SK-N-MC (cell line): ENCODE measurements at regions not wholly inside any gene's neighbourhood (a gene's known extent, or its start where the extent isn't known, plus 50 kb on each side); places are given as distances from the start of the nearest gene placed in this dataset.

Experiments used
- EZH2 ChIP-seq: fragments of 200-600 bp; sonication (generic); IDR thresholded peaks from one replicate; pipeline ENCODE4 v1.6.1; 2017; ENCODE audit warnings: antibody characterized with exemption
- FOXP2 ChIP-seq: optimal IDR thresholded peaks from 2 replicates; pipeline ENCODE3; 2011; ENCODE audit warnings: mild to moderate bottlenecking, moderate library complexity; ENCODE audit not compliant: insufficient read depth; ENCODE audit errors: extremely low read length, control extremely low read depth
- POLR2AphosphoS5 ChIP-seq: IDR thresholded peaks from 2 replicates; pipeline ENCODE4 v1.6.1; 2012; ENCODE audit warnings: mild to moderate bottlenecking, low read depth, low read length, borderline replicate concordance

- no peak for TF ChIP-seq EZH2
- TF ChIP-seq POLR2AphosphoS5, result no peak
- TF ChIP-seq FOXP2, result no peak
Measured at GRCh38 chr16:14366974-14367707, 262.9 kb downstream of the PARN start.
